ENCODE measurements at regions not wholly inside any gene's neighbourhood (a gene's known extent, or its start where the extent isn't known, plus 50 kb on each side); places are given as distances from the start of the nearest gene placed in this dataset.
A peak's percentile ranks its signal among the peaks of the same experiment; 100 is the strongest.
"Not testable (repeated sequence)": the region's sequence is repeated elsewhere in the genome, so short reads cannot be mapped to it uniquely, and the experiment has no call there.

- peak; percentile 52 to 63 for DNase-seq
Observed at GRCh38 chr10:45514291-45515270, 140.6 kb downstream of the ALOX5 start.

- DNase-seq = no peak
Observed at GRCh38 chr10:45513551-45513950, 139.5 kb downstream of the ALOX5 start.

- DNase-seq = not testable (repeated sequence)
Observed at GRCh38 chr10:45511926-45512325, 137.9 kb downstream of the ALOX5 start.

GRCh38 chr10:45509491-45509890 lies 135.5 kb downstream of the ALOX5 start:
- no peak for DNase-seq

- DNase-seq = no peak
Observed at GRCh38 chr10:45505311-45505710, 131.3 kb downstream of the ALOX5 start.

GRCh38 chr10:45502458-45502857 lies 128.4 kb downstream of the ALOX5 start:
- no peak for DNase-seq

GRCh38 chr10:45501791-45502190 lies 127.8 kb downstream of the ALOX5 start:
- DNase-seq = no peak

GRCh38 chr10:45500798-45501197 lies 126.8 kb downstream of the ALOX5 start:
- DNase-seq = no peak

- no peak for DNase-seq
Observed at GRCh38 chr10:45500304-45500703, 126.3 kb downstream of the ALOX5 start.

- no peak for DNase-seq
Observed at GRCh38 chr10:45495438-45496152, 121.6 kb downstream of the ALOX5 start.

All from hippocampal formation (tissue), 2 donors.